B cell (primary cell): ENCODE measurements at regions not wholly inside any gene's neighbourhood (a gene's known extent, or its start where the extent isn't known, plus 50 kb on each side); places are given as distances from the start of the nearest gene placed in this dataset.

Experiments
- ATAC-seq: fragments of 200-7000 bp; cut with Tn5 transposase; one replicate; pipeline ENCODE4 v1.10.0; 2021; ENCODE audit warnings: low read depth, mild to moderate bottlenecking, moderate number of reproducible peaks, moderate library complexity
- CTCF ChIA-PET: fragments of 350-600 bp; sonication (Branson Sonifier 250); formaldehyde crosslinking; loops from one replicate; lab custom pipeline; 2021; ENCODE audit warnings: antibody characterized with exemption, inconsistent platforms; lab: Charles Lee
- POLR2A ChIA-PET: fragments of 350-600 bp; sonication (Branson Sonifier 250); formaldehyde crosslinking; loops from one replicate; lab custom pipeline; 2021; ENCODE audit warnings: antibody characterized with exemption; lab: Charles Lee
- DNase-seq: peaks from one replicate; pipeline ENCODE4 v3.0.0; 2013
- H2AFZ ChIP-seq: 2 replicates; pipeline ENCODE4 v1.6.1; 2012; ENCODE audit warnings: mild to moderate bottlenecking, low read depth, low read length; ENCODE audit not compliant: insufficient read depth, poor library complexity, severe bottlenecking
- H3K27ac ChIP-seq, 2 donors: 1 replicate in 1 of 2; 2 replicates in 1 of 2; pipeline ENCODE4 v1.5.1; 2012 to 2013; ENCODE audit warnings: low read length in 2 of 2, mild to moderate bottlenecking in 2 of 2, moderate library complexity in 1 of 2
- H3K27me3 ChIP-seq, 4 experiments: fragments of 200-600 bp in 1 of 4; sonication (generic) in 1 of 4; replicated peaks in 1 of 4; 1 replicate in 2 of 4; 2 replicates in 2 of 4; pipeline versions ENCODE4 v1.6.1 to v1.7.0; 2013 to 2016; ENCODE audit warnings: low read length in 3 of 4, mild to moderate bottlenecking in 2 of 4, mixed read lengths in 1 of 4, moderate library complexity in 1 of 4; ENCODE audit not compliant: insufficient read depth in 4 of 4, control insufficient read depth in 3 of 4; ENCODE audit errors: control extremely low read depth in 1 of 4
- H3K36me3 ChIP-seq, 2 experiments: replicated peaks in 1 of 2; 1 replicate in 1 of 2; 2 replicates in 1 of 2; pipeline versions ENCODE4 v1.6.1 to v1.7.1; 2013; ENCODE audit warnings: low read length in 1 of 2; ENCODE audit not compliant: insufficient read depth in 2 of 2, control insufficient read depth in 1 of 2; ENCODE audit errors: control extremely low read depth in 1 of 2, extremely low read depth in 1 of 2
- H3K4me1 ChIP-seq, 2 donors: fragments of 200-600 bp in 1 of 2; sonication (generic) in 1 of 2; 1 replicate in 1 of 2; 2 replicates in 1 of 2; pipeline versions ENCODE4 v1.5.1 to v1.6.1; 2013 to 2017; ENCODE audit warnings: low read length in 2 of 2; ENCODE audit not compliant: control insufficient read depth in 2 of 2, insufficient read depth in 2 of 2
- H3K4me2 ChIP-seq: replicated peaks from 2 replicates; pipeline ENCODE3; 2012; ENCODE audit warnings: mild to moderate bottlenecking, low read depth, low read length; ENCODE audit not compliant: poor library complexity, severe bottlenecking
- H3K4me3 ChIP-seq, 5 experiments: fragments of 200-600 bp in 1 of 5; sonication (generic) in 1 of 5; 1 replicate in 3 of 5; 2 replicates in 2 of 5; pipeline versions ENCODE4 v1.5.1 to v1.7.0; 2011 to 2016; ENCODE audit warnings: low read length in 4 of 5, mild to moderate bottlenecking in 4 of 5, low read depth in 2 of 5, control low read depth in 1 of 5, moderate library complexity in 1 of 5; ENCODE audit not compliant: insufficient read depth in 1 of 5; ENCODE audit errors: control extremely low read depth in 1 of 5, extremely low read depth in 1 of 5
- H3K79me2 ChIP-seq: fragments of 200-600 bp; sonication (generic); one replicate; pipeline ENCODE4 v1.6.0; 2016; ENCODE audit warnings: low read length; ENCODE audit not compliant: control insufficient read depth, insufficient read depth
- H3K9ac ChIP-seq: fragments of 200-600 bp; sonication (generic); 2 replicates; pipeline ENCODE4 v1.6.1; 2017; ENCODE audit warnings: mild to moderate bottlenecking, low read length, moderate library complexity
- H3K9me3 ChIP-seq, 3 donors: one replicate each; pipeline versions ENCODE4 v1.6.1 to v1.7.1; 2013; ENCODE audit warnings: low read length in 2 of 3; ENCODE audit not compliant: control insufficient read depth in 2 of 3, insufficient read depth in 1 of 3; ENCODE audit errors: control extremely low read depth in 1 of 3
- H4K20me1 ChIP-seq: 2 replicates; pipeline ENCODE4 v1.6.0; 2012; ENCODE audit warnings: mild to moderate bottlenecking, low read length; ENCODE audit not compliant: insufficient read depth, control insufficient read depth, poor library complexity, severe bottlenecking
- H3K27ac Mint-ChIP-seq: one replicate; pipeline ENCODE4 v1.8.0; 2021; ENCODE audit warnings: mixed read lengths
- H3K27me3 Mint-ChIP-seq: one replicate; pipeline ENCODE4 v1.8.0; 2021; ENCODE audit warnings: mixed read lengths
- H3K4me1 Mint-ChIP-seq: one replicate; pipeline ENCODE4 v1.8.0; 2021; ENCODE audit warnings: mixed read lengths
- H3K4me3 Mint-ChIP-seq: one replicate; pipeline ENCODE4 v1.8.0; 2021; ENCODE audit warnings: mixed read lengths
- H3K9me3 Mint-ChIP-seq: one replicate; pipeline ENCODE4 v1.8.0; 2022; ENCODE audit warnings: mixed read lengths; ENCODE audit not compliant: insufficient read depth
- CTCF ChIP-seq: fragments of 200-600 bp; IDR thresholded peaks from one replicate; pipeline ENCODE4 v1.8.0; 2022; ENCODE audit warnings: antibody characterized with exemption, mild to moderate bottlenecking
- EZH2 ChIP-seq: IDR thresholded peaks from 2 replicates; pipeline ENCODE4 v1.6.1; 2012; ENCODE audit warnings: borderline replicate concordance, low read depth, mild to moderate bottlenecking, moderate library complexity, low read length; ENCODE audit not compliant: insufficient read depth, poor library complexity, severe bottlenecking
- WGBS: methylation state at CpG from one replicate; pipeline ENCODE4 v1.1.5; 2013; ENCODE audit warnings: missing lambda C conversion rate; ENCODE audit not compliant: insufficient coverage; 5-methylcytosine and 5-hydroxymethylcytosine counted together
- intact Hi-C: fragments of 100-400 bp; cut with micrococcal nuclease; formaldehyde crosslinking; loops from one replicate; pipeline ENCODE4 v1.10.0; 2022

GRCh38 chr5:2562036-2562435, 189.4 kb downstream of the IRX2 start:
- no peaks in the 10 kb centered on the region for H3K27me3 Mint-ChIP-seq
- H4K20me1 ChIP-seq, result no peaks in the 10 kb centered on the region
- H3K4me3 ChIP-seq, result no peak overlapping the region
- no peak overlapping the region for H3K27ac ChIP-seq
- TF ChIP-seq EZH2, result no peak
- H3K4me1 Mint-ChIP-seq, result no peaks in the 10 kb centered on the region
- H3K9me3 ChIP-seq, result peaks cover 0 to 38% (median 0%) of the 10 kb centered on the region in 3 donors
- intact Hi-C loops, result no loop called here
- H3K4me3 Mint-ChIP-seq, result no peak overlapping the region
- no peak overlapping the region for H3K27ac Mint-ChIP-seq
- H3K79me2 ChIP-seq, result no peaks in the 10 kb centered on the region
- H3K27me3 ChIP-seq, result no peaks in the 10 kb centered on the region
- H3K36me3 ChIP-seq, result no peaks in the 10 kb centered on the region
- ATAC-seq, result no peak
- no peak overlapping the region for H3K4me2 ChIP-seq
- H3K4me1 ChIP-seq, result no peaks in the 10 kb centered on the region
- no peak overlapping the region for H3K9ac ChIP-seq
- ChIA-PET POLR2A (interaction anchor here (0.5 kb wide), 1 partner anchor 53 kb away, joined by 4 read pairs; no protein-coding TSS in a partner anchor), CTCF (no interaction called here)
- DNase-seq, result no peak
- no peak overlapping the region for H2AFZ ChIP-seq
- peaks cover 2% of the 10 kb centered on the region for H3K9me3 Mint-ChIP-seq
- WGBS, result 92% methylated on average over 9 of the region's 13 CpGs

- Histone ChIP-seq H3K9me3 (peaks cover 0 to 46% (median 0%) of the 10 kb centered on the region in 3 donors), H3K9ac (no peak overlapping the region), H2AFZ (no peak overlapping the region), H3K27ac (no peak overlapping the region), H3K4me1 (no peaks in the 10 kb centered on the region), H3K27me3 (no peaks in the 10 kb centered on the region), H4K20me1 (no peaks in the 10 kb centered on the region), H3K79me2 (no peaks in the 10 kb centered on the region), H3K4me3 (no peak overlapping the region), H3K36me3 (no peaks in the 10 kb centered on the region), H3K4me2 (no peak overlapping the region)
- no peak for DNase-seq
- no peaks in the 10 kb centered on the region for H3K27me3 Mint-ChIP-seq
- 87% methylated on average over 3 of the region's 5 CpGs for WGBS
- H3K27ac Mint-ChIP-seq, result no peak overlapping the region
- no peaks in the 10 kb centered on the region for H3K4me1 Mint-ChIP-seq
- no peak for TF ChIP-seq CTCF
- no peak for TF ChIP-seq EZH2
- H3K9me3 Mint-ChIP-seq, result peaks cover 2% of the 10 kb centered on the region
- H3K4me3 Mint-ChIP-seq, result no peak overlapping the region
- ChIA-PET POLR2A (no interaction called here), CTCF (no interaction called here)
- no peak for ATAC-seq
- intact Hi-C loops, result no loop called here
Measured at GRCh38 chr5:2560435-2560834, 191.0 kb downstream of the IRX2 start.
